HUES64 (cell line): ENCODE measurements at regions not wholly inside any gene's neighbourhood (a gene's known extent, or its start where the extent isn't known, plus 50 kb on each side); places are given as distances from the start of the nearest gene placed in this dataset.
"Not testable (repeated sequence)": the region's sequence is repeated elsewhere in the genome, so short reads cannot be mapped to it uniquely, and the experiment has no call there.

ENCODE experiments used
- H3K27ac ChIP-seq: 2 replicates; pipeline ENCODE4 v1.7.0; 2013; ENCODE audit warnings: low read depth, low read length, inconsistent platforms
- H3K27me3 ChIP-seq: 2 replicates; pipeline ENCODE4 v1.6.1; 2013; ENCODE audit warnings: mild to moderate bottlenecking, low read length; ENCODE audit not compliant: insufficient read depth
- H3K36me3 ChIP-seq: 2 replicates; pipeline ENCODE4 v1.6.1; 2013; ENCODE audit warnings: mild to moderate bottlenecking, low read length; ENCODE audit not compliant: insufficient read depth
- H3K4me1 ChIP-seq: 2 replicates; pipeline ENCODE4 v1.6.1; 2013; ENCODE audit warnings: mild to moderate bottlenecking, low read length, moderate library complexity; ENCODE audit not compliant: insufficient read depth
- H3K4me3 ChIP-seq: 2 replicates; pipeline ENCODE4 v1.5.1; 2013; ENCODE audit warnings: mild to moderate bottlenecking, low read length, moderate library complexity
- H3K9ac ChIP-seq: 2 replicates; pipeline ENCODE4 v1.6.1; 2013; ENCODE audit warnings: mild to moderate bottlenecking, low read depth, low read length
- H3K9me3 ChIP-seq: 2 replicates; pipeline ENCODE4 v1.6.1; 2013; ENCODE audit warnings: low read depth, low read length; ENCODE audit not compliant: insufficient read depth
- WGBS: fragments of 150-250, 120-280 bp; methylation state at CpG from one replicate; pipeline ENCODE4 v1.1.7; 2013; ENCODE audit warnings: missing lambda C conversion rate; 5-methylcytosine and 5-hydroxymethylcytosine counted together

DNA sequence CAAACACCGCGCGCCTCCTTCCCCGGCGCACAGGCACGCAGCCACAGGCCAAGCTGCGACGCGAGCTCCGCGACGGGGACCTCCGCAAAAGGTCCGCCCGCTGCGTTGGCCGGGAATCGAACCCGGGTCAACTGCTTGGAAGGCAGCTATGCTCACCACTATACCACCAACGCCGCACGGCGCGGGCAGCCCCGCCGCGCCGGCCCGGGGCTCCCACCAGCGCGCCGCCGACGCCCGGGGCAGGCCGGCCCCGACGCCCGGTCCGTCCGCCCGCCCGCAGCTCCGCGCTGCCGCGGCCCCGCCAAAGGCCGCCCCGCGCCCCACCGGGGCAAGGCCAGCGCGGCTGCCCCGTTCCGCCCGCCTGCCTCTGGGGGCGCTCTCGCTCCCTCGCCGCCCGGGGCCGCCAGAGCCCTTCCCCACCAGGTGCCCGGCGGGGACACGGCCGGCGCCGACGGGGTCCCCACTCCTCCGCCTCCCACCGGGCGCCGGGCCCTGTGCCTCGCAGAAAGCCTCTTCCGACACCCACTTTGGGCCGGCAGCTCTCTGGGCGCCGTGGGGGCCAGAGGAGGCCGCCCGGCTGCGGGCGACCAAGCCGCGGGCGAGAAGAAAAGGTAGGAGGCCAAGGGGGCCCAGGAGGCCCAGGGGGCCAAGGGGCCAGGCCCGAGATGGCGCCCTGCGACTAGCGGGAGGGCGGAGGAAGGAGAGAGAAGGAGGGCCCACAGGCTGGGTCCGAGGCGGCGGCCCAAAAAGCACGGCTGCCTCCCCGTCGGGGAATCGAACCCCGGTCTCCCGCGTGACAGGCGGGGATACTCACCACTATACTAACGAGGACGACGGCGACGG is 50.2 kb upstream of the FCGR2A start:
- H3K27me3 ChIP-seq = peaks cover 19% of the 10 kb centered on the region
- not testable (repeated sequence) for H3K9me3 ChIP-seq, H3K27ac ChIP-seq, H3K36me3 ChIP-seq, H3K4me3 ChIP-seq, H3K9ac ChIP-seq, H3K4me1 ChIP-seq
- WGBS = no CpG with 5 or more reads among the region's 107 CpGs

DNA sequence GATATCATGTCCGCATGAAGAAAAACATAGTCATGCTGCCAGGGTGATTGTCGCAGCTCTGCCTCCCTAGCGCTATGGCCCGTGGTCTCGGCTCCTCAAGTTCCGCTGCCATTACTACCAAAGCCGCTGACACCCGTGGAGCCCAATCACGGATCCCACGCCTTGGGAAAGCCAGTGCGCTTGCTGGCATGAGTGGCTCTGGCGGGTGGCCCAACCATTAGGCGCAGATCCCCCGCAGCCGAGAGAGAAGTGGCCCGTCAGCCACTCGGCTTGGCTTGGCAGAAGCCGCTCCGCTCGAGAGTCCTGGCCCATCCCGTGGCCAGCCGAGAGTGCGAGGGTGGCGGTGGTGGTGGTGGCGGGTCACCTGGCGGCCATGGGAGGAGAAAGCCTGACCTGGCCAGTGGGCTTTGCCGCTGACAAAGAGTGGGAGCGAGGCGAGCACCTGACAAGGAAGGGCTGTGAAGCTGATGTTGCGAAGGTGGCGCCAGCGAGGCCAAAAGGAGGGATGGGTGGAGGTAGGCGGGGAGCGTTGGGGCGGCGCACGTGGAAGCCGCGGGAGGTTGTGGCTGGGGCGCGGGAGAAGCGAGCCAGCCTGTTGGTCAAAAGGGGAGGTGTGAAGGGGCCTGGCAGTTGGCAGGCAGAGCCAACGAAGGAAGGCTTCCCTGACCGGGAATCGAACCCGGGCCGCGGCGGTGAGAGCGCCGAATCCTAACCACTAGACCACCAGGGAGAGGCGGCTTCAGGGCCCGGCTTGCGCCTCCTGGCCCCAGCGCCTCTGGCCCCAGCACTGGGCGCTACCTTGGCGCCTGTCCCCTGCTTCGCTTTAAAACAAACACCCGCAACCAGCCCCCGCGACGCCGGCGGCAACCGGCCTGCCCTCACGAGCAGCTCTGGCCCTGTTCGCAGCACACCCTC is 51.0 kb upstream of the FCGR2A start:
- peaks cover 12% of the 10 kb centered on the region for H3K27me3 ChIP-seq
- not testable (repeated sequence) for H3K36me3 ChIP-seq, H3K4me3 ChIP-seq, H3K9me3 ChIP-seq, H3K9ac ChIP-seq, H3K4me1 ChIP-seq, H3K27ac ChIP-seq
- 63% methylated on average over 9 of the region's 67 CpGs for WGBS

DNA sequence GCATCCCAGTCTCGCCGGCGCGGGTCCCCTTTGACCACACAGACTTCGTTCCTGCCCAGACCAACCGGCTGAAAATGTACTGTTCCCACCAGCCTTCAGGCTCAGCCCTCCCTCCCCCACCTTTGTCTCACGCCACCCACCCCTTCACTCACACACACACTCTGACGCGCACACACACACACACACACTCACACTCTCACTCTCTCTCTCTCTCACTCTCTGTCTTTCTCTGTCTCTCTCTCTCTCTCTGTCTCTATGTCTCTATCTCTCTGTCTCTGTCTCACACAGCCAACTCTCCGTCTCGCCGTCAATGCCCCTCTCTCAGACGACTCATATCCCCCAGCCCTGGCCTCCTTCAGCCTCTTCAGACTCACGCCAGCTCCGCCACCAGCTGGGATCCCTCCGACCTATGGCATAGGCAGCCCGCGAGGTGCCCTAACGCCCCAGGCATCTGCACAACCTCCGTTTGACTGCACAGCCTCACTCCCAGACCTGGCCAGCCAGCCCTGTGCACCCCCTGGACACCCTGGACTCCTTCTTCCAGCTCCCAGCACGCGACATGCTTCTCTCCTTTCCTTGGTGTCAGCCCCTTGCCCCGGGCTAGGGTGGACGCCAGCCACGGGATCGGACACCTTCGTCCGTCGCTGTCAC is 53.4 kb upstream of the FCGR2A start:
- not testable (repeated sequence) for H3K27me3 ChIP-seq, H3K4me1 ChIP-seq, H3K36me3 ChIP-seq, H3K27ac ChIP-seq, H3K9me3 ChIP-seq, H3K9ac ChIP-seq, H3K4me3 ChIP-seq
- WGBS = no CpG with 5 or more reads among the region's 29 CpGs

DNA sequence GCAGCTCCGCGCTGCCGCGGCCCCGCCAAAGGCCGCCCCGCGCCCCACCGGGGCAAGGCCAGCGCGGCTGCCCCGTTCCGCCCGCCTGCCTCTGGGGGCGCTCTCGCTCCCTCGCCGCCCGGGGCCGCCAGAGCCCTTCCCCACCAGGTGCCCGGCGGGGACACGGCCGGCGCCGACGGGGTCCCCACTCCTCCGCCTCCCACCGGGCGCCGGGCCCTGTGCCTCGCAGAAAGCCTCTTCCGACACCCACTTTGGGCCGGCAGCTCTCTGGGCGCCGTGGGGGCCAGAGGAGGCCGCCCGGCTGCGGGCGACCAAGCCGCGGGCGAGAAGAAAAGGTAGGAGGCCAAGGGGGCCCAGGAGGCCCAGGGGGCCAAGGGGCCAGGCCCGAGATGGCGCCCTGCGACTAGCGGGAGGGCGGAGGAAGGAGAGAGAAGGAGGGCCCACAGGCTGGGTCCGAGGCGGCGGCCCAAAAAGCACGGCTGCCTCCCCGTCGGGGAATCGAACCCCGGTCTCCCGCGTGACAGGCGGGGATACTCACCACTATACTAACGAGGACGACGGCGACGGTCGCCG is 57.4 kb upstream of the FCGR2A start:
- H3K27me3 ChIP-seq = peaks cover 10% of the 10 kb centered on the region
- H3K9me3 ChIP-seq, H3K27ac ChIP-seq, H3K9ac ChIP-seq, H3K36me3 ChIP-seq, H3K4me3 ChIP-seq, H3K4me1 ChIP-seq: not testable (repeated sequence)
- WGBS = no CpG with 5 or more reads among the region's 66 CpGs

DNA sequence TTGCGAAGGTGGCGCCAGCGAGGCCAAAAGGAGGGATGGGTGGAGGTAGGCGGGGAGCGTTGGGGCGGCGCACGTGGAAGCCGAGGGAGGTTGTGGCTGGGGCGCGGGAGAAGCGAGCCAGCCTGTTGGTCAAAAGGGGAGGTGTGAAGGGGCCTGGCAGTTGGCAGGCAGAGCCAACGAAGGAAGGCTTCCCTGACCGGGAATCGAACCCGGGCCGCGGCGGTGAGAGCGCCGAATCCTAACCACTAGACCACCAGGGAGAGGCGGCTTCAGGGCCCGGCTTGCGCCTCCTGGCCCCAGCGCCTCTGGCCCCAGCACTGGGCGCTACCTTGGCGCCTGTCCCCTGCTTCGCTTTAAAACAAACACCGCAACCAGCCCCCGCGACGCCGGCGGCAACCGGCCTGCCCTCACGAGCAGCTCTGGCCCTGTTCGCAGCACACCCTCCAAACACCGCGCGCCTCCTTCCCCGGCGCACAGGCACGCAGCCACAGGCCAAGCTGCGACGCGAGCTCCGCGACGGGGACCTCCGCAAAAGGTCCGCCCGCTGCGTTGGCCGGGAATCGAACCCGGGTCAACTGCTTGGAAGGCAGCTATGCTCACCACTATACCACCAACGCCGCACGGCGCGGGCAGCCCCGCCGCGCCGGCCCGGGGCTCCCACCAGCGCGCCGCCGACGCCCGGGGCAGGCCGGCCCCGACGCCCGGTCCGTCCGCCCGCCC is 58.1 kb upstream of the FCGR2A start:
- H3K27me3 ChIP-seq = peaks cover 14% of the 10 kb centered on the region
- not testable (repeated sequence) for H3K27ac ChIP-seq, H3K4me3 ChIP-seq, H3K9me3 ChIP-seq, H3K36me3 ChIP-seq, H3K4me1 ChIP-seq, H3K9ac ChIP-seq
- no CpG with 5 or more reads among the region's 79 CpGs for WGBS

DNA sequence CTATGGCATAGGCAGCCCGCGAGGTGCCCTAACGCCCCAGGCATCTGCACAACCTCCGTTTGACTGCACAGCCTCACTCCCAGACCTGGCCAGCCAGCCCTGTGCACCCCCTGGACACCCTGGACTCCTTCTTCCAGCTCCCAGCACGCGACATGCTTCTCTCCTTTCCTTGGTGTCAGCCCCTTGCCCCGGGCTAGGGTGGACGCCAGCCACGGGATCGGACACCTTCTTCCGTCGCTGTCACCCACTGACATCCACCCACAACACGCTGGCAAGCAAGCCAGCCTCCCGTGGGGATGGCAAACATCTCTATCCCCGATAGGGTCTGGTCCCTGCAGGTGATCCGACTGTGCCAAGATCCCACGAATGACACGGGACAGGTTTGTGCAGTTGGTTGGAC is 60.5 kb upstream of the FCGR2A start:
- not testable (repeated sequence) for H3K4me1 ChIP-seq, H3K4me3 ChIP-seq, H3K36me3 ChIP-seq, H3K27ac ChIP-seq, H3K9me3 ChIP-seq, H3K9ac ChIP-seq
- WGBS = 83% methylated on average over 10 of the region's 18 CpGs
- peaks cover 17% of the 10 kb centered on the region for H3K27me3 ChIP-seq

DNA sequence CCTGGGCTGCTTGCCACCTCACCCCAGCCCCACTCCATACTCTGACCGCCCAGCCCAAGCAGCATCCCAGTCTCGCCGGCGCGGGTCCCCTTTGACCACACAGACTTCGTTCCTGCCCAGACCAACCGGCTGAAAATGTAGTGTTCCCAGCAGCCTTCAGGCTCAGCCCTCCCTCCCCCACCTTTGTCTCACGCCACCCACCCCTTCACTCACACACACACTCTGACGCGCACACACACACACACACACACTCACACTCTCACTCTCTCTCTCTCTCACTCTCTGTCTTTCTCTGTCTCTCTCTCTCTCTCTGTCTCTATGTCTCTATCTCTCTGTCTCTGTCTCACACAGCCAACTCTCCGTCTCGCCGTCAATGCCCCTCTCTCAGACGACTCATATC is 61.0 kb upstream of the FCGR2A start:
- 59% methylated on average over 9 of the region's 14 CpGs for WGBS
- not testable (repeated sequence) for H3K4me3 ChIP-seq, H3K4me1 ChIP-seq, H3K27ac ChIP-seq, H3K9me3 ChIP-seq, H3K9ac ChIP-seq, H3K36me3 ChIP-seq
- H3K27me3 ChIP-seq = peaks cover 22% of the 10 kb centered on the region

DNA sequence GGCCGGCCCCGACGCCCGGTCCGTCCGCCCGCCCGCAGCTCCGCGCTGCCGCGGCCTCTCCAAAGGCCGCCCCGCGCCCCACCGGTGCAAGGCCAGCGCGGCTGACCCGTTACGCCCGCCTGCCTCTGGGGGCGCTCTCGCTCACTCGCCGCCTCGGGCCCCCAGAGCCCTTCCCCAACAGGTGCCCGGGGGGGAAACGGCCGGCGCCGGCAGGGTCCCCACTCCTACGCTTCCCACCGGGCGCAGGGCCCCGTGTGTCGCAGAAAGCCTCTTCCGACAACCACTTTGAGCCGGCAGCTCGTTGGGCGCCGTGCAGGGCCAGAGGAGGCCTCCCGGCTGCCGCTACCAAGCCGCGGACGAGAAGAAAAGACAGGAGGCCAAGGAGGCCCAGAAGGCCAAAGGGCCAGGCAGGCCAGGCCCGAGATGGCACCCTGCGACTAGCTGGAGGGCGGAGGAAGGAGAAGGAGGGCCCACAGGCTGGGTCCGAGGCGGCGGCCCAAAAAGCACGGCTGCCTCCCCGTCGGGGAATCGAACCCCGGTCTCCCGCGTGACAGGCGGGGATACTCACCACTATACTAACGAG is 64.9 kb upstream of the FCGR2A start:
- Histone ChIP-seq H3K4me3 (peak overlapping the region; percentile 78), H3K9ac (peak overlapping the region; percentile 67), H3K27me3 (peaks cover 57% of the 10 kb centered on the region), H3K9me3 (no peaks in the 10 kb centered on the region), H3K4me1 (no peaks in the 10 kb centered on the region), H3K27ac (0 out of 2 replicates have a peak overlapping the region, but pooled peaks have one; percentile 53), H3K36me3 (no peaks in the 10 kb centered on the region)
- WGBS = under 1% methylated on average over 52 of the region's 61 CpGs

DNA sequence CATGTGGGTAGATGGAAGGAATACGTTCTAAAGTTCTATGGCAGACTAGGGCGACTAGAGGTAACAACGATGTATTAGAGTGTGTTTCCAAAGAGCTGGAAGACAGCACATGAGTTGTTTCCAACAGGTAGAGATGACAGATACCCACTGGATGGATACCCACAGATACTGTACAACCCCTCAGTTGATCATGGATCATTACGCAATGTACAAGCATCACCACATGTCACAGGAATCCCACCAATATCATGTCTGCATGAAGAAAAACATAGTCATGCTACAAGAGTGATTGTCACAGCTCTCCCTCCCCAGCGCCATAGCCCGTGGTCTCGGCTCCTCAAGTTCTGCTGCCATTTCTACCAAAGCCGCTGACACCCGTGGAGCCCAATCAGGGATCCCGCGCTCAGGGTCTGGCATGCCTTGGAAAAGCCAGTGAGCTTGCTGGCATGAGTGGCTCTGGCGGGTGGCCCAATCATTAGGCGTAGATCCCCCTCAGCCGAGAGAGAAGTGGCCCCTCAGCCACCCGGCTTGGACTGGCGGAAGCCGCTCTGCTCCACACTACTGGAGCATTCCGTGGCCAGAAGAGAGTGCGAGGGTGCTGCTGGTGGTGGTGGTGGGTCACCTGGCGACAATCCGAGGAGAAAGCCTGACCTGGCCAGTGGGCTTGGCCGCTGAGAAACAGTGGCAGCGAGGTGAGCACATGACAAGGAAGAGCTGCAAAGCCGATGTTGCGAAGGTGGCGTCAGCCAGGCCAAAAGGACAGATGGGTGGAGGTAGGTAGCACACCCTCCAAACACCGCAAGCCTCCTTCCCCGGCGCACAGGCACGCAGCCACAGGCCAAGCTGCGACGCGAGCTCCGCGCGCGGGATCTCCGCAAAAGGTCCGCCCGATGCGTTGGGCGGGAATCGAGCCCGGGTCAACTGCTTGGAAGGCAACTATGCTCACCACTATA is 65.7 kb upstream of the FCGR2A start:
- H3K27ac ChIP-seq = no peak overlapping the region
- peaks cover 59% of the 10 kb centered on the region for H3K27me3 ChIP-seq
- no peak overlapping the region; the same call in 1 of the 2 replicates for H3K9ac ChIP-seq
- WGBS = 21% methylated on average over 44 of the region's 44 CpGs
- H3K4me3 ChIP-seq = peak overlapping the region; percentile 78
- no peaks in the 10 kb centered on the region for H3K4me1 ChIP-seq
- no peaks in the 10 kb centered on the region for H3K9me3 ChIP-seq
- H3K36me3 ChIP-seq = no peaks in the 10 kb centered on the region
